ENCODE measurements at regions not wholly inside any gene's neighbourhood (a gene's known extent, or its start where the extent isn't known, plus 50 kb on each side); places are given as distances from the start of the nearest gene placed in this dataset.

GRCh38 chr3:153437666-153438065, 275.6 kb downstream of the RAP2B start:
- no peak for TF ChIP-seq CTCF (IDR thresholded peaks at IDR 0.05; ENCODE audit: low read depth, low read length)
- no peak for TF ChIP-seq EZH2phosphoT487 (IDR thresholded peaks at IDR 0.05; ENCODE audit: low read depth)
